Choroid plexus epithelial cell (primary cell): ENCODE measurements at regions not wholly inside any gene's neighbourhood (a gene's known extent, or its start where the extent isn't known, plus 50 kb on each side); places are given as distances from the start of the nearest gene placed in this dataset.
"Not testable (repeated sequence)": the region's sequence is repeated elsewhere in the genome, so short reads cannot be mapped to it uniquely, and the experiment has no call there.

Experiments used
- DNase-seq: peaks from one replicate; pipeline ENCODE4 v3.0.0-alpha.2; 2010; ENCODE audit warnings: low read depth
- H3K4me3 ChIP-seq: 2 replicates; pipeline ENCODE4 v1.5.1; 2011; ENCODE audit warnings: low read depth, mild to moderate bottlenecking, control low read depth, low read length, moderate library complexity
- CTCF ChIP-seq: conservative IDR thresholded peaks from 2 replicates; pipeline ENCODE4 v1.5.1; 2011; ENCODE audit warnings: low read depth, mild to moderate bottlenecking, control low read depth, inconsistent platforms, low read length, moderate library complexity

- no peak for DNase-seq
- H3K4me3 ChIP-seq: no peak overlapping the region
- no peak for TF ChIP-seq CTCF
Measured at GRCh38 chrX:66698273-66699204, 59.7 kb upstream of the EDA2R start.

GRCh38 chrX:66692512-66692911 is 53.6 kb upstream of the EDA2R start:
- not testable (repeated sequence) for DNase-seq, H3K4me3 ChIP-seq
